ENCODE measurements at regions not wholly inside any gene's neighbourhood (a gene's known extent, or its start where the extent isn't known, plus 50 kb on each side); places are given as distances from the start of the nearest gene placed in this dataset.

- ChIA-PET CTCF (no interaction called here), POLR2A (no interaction called here)
- H3K9me3 ChIP-seq (ENCODE audit: control insufficient read depth, insufficient read depth, low read length), result peaks cover 3% of the 10 kb centered on the region; the same call in 1 of the 2 replicates
- no peak overlapping the region for H3K4me3 ChIP-seq (ENCODE audit: low read depth, low read length)
- TF ChIP-seq CTCF (IDR thresholded peaks at IDR 0.05; ENCODE audit: low read depth, low read length), result no peak
- H3K27me3 ChIP-seq (ENCODE audit: control insufficient read depth, insufficient read depth, low read length), result no peaks in the 10 kb centered on the region
- no peak overlapping the region for H3K27ac ChIP-seq (ENCODE audit: low read depth, low read length)
- peak; percentile 91 for DNase-seq (ENCODE audit: low read depth, low spot score)
Measured at GRCh38 chr3:161890147-161890625, 393.6 kb downstream of the OTOL1 start.

GRCh38 chr3:161893972-161894371, 397.4 kb downstream of the OTOL1 start:
- no peaks in the 10 kb centered on the region for H3K27me3 ChIP-seq (ENCODE audit: control insufficient read depth, insufficient read depth, low read length)
- no peak for TF ChIP-seq CTCF (IDR thresholded peaks at IDR 0.05; ENCODE audit: low read depth, low read length)
- H3K27ac ChIP-seq (ENCODE audit: low read depth, low read length), result no peak overlapping the region
- no peaks in the 10 kb centered on the region for H3K9me3 ChIP-seq (ENCODE audit: control insufficient read depth, insufficient read depth, low read length)
- DNase-seq (ENCODE audit: low read depth, low spot score), result peak; percentile 70
- POLR2A ChIA-PET, result interaction anchor here (0.6 kb wide), 1 partner anchor 687 kb away, joined by 4 read pairs; no protein-coding TSS in a partner anchor
- CTCF ChIA-PET, result interaction anchor here (1.6 to 1.8 kb wide), 2 partner anchors 40 to 42 kb away, joined by 3 to 5 read pairs; no protein-coding TSS in a partner anchor
- no peak overlapping the region for H3K4me3 ChIP-seq (ENCODE audit: low read depth, low read length)

GRCh38 chr3:161894657-161895056, 398.0 kb downstream of the OTOL1 start:
- TF ChIP-seq CTCF (IDR thresholded peaks at IDR 0.05; ENCODE audit: low read depth, low read length), result no peak
- Histone ChIP-seq H3K27ac (ENCODE audit: low read depth, low read length) (no peak overlapping the region), H3K4me3 (ENCODE audit: low read depth, low read length) (no peak overlapping the region), H3K27me3 (ENCODE audit: control insufficient read depth, insufficient read depth, low read length) (no peaks in the 10 kb centered on the region), H3K9me3 (ENCODE audit: control insufficient read depth, insufficient read depth, low read length) (no peaks in the 10 kb centered on the region)
- POLR2A ChIA-PET, result no interaction called here
- CTCF ChIA-PET, result interaction anchor here (0.6 to 1.8 kb wide), 3 partner anchors 26 to 43 kb away, joined by 3 to 5 read pairs (median 3); no protein-coding TSS in a partner anchor
- no peak for DNase-seq (ENCODE audit: low read depth, low spot score)

GRCh38 chr3:161905520-161906132, 409.0 kb downstream of the OTOL1 start:
- ChIA-PET POLR2A (no interaction called here), CTCF (no interaction called here)
- no peaks in the 10 kb centered on the region for H3K27me3 ChIP-seq (ENCODE audit: control insufficient read depth, insufficient read depth, low read length)
- H3K4me3 ChIP-seq (ENCODE audit: low read depth, low read length), result no peak overlapping the region
- H3K27ac ChIP-seq (ENCODE audit: low read depth, low read length), result no peak overlapping the region
- DNase-seq (ENCODE audit: low read depth, low spot score), result no peak
- H3K9me3 ChIP-seq (ENCODE audit: control insufficient read depth, insufficient read depth, low read length), result no peaks in the 10 kb centered on the region
- TF ChIP-seq CTCF (IDR thresholded peaks at IDR 0.05; ENCODE audit: low read depth, low read length), result no peak

GRCh38 chr3:161913786-161914389, 417.3 kb downstream of the OTOL1 start:
- no peak overlapping the region for H3K27ac ChIP-seq (ENCODE audit: low read depth, low read length)
- ChIA-PET CTCF (interaction anchor here (0.6 to 1.4 kb wide), 6 partner anchors 13 to 1143 kb away, joined by 3 to 6 read pairs (median 3); no protein-coding TSS in a partner anchor), POLR2A (no interaction called here)
- no peaks in the 10 kb centered on the region for H3K27me3 ChIP-seq (ENCODE audit: control insufficient read depth, insufficient read depth, low read length)
- H3K4me3 ChIP-seq (ENCODE audit: low read depth, low read length), result no peak overlapping the region
- DNase-seq (ENCODE audit: low read depth, low spot score), result no peak
- TF ChIP-seq CTCF (IDR thresholded peaks at IDR 0.05; ENCODE audit: low read depth, low read length), result no peak
- H3K9me3 ChIP-seq (ENCODE audit: control insufficient read depth, insufficient read depth, low read length), result no peaks in the 10 kb centered on the region
